Fibroblast of lung (primary cell): ENCODE measurements at regions not wholly inside any gene's neighbourhood (a gene's known extent, or its start where the extent isn't known, plus 50 kb on each side); places are given as distances from the start of the nearest gene placed in this dataset.

Experiments used
- EZH2 ChIP-seq: IDR thresholded peaks from 2 replicates; pipeline ENCODE4 v1.5.1; 2012; ENCODE audit warnings: low read length, control low read depth, mild to moderate bottlenecking; ENCODE audit errors: missing control alignments
- TF ChIP-seq, protein P1 (sequence below), 2 donors: IDR thresholded peaks in 1 of 2; conservative IDR thresholded peaks in 1 of 2; 1 replicate in 1 of 2; 2 replicates in 1 of 2; pipeline ENCODE4 v1.5.1; 2011 to 2012; ENCODE audit warnings: low read length in 2 of 2, control low read depth in 1 of 2, inconsistent platforms in 1 of 2, low read depth in 1 of 2, mild to moderate bottlenecking in 1 of 2

DNA sequence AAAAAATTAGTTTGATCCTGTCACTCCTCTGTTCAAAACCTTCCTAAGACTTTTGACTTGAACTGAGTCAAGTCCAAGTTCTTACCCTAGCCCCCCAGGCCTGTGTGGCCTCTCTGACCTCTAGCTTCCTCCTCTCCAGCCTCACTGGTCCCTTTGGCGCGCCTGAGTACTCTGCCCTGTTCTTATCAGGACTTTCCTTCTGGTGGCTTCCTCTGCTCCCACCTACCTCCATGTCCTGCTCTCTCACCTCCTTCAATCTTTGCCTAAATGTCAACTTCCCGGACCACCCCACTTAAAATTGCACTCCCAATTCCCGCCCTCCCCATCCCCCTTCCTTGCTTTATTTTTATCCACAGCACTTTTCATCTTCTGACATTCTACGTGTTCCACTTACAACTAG lies 526.1 kb upstream of the KLF4 start:
- TF ChIP-seq, protein P1, sequence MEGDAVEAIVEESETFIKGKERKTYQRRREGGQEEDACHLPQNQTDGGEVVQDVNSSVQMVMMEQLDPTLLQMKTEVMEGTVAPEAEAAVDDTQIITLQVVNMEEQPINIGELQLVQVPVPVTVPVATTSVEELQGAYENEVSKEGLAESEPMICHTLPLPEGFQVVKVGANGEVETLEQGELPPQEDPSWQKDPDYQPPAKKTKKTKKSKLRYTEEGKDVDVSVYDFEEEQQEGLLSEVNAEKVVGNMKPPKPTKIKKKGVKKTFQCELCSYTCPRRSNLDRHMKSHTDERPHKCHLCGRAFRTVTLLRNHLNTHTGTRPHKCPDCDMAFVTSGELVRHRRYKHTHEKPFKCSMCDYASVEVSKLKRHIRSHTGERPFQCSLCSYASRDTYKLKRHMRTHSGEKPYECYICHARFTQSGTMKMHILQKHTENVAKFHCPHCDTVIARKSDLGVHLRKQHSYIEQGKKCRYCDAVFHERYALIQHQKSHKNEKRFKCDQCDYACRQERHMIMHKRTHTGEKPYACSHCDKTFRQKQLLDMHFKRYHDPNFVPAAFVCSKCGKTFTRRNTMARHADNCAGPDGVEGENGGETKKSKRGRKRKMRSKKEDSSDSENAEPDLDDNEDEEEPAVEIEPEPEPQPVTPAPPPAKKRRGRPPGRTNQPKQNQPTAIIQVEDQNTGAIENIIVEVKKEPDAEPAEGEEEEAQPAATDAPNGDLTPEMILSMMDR (conservative IDR thresholded peaks at IDR 0.05 in 1 of 2, IDR thresholded peaks at IDR 0.05 in 1 of 2; ENCODE audit: low read depth in 1 of 2, low read length in 2 of 2): no peak
- no peak for TF ChIP-seq EZH2
